HTR-8/SVneo (cell line): ENCODE measurements at regions not wholly inside any gene's neighbourhood (a gene's known extent, or its start where the extent isn't known, plus 50 kb on each side); places are given as distances from the start of the nearest gene placed in this dataset.
"Not testable (repeated sequence)": the region's sequence is repeated elsewhere in the genome, so short reads cannot be mapped to it uniquely, and the experiment has no call there.

Experiments
- DNase-seq: peaks from one replicate; pipeline ENCODE4 v3.0.0; 2011; ENCODE audit warnings: low spot score, mixed read lengths; ENCODE audit not compliant: insufficient read length
- FAIRE-seq: peaks from 2 replicates; lab custom pipeline; 2011; peaks lifted over from hg19 to GRCh38; lab: Jason Lieb, UNC

- FAIRE-seq = no peak
- DNase-seq = no peak
Measured at GRCh38 chr2:199581408-199581807, 123.7 kb upstream of the SATB2 start.

- no peak for DNase-seq
- no peak for FAIRE-seq
Measured at GRCh38 chr2:199575416-199575815, 117.7 kb upstream of the SATB2 start.

- FAIRE-seq (no peak), DNase-seq (no peak)
Measured at GRCh38 chr2:199572571-199572970, 114.8 kb upstream of the SATB2 start.

GRCh38 chr2:199570934-199571333 is 113.2 kb upstream of the SATB2 start:
- no peak for FAIRE-seq
- no peak for DNase-seq

- DNase-seq = no peak
- FAIRE-seq = no peak
Measured at GRCh38 chr2:199569336-199569735, 111.6 kb upstream of the SATB2 start.

- no peak for FAIRE-seq
- DNase-seq = no peak
Measured at GRCh38 chr2:199558156-199558555, 100.4 kb upstream of the SATB2 start.

- no peak for FAIRE-seq
Measured at GRCh38 chr2:199556527-199557285, 99.0 kb upstream of the SATB2 start.

GRCh38 chr2:199554026-199554425 is 96.3 kb upstream of the SATB2 start:
- DNase-seq (no peak), FAIRE-seq (no peak)

More at GRCh38 chr2:199556527-199557285, 99.0 kb upstream of the SATB2 start:
- no peak for DNase-seq

GRCh38 chr2:199552141-199552540 is 94.4 kb upstream of the SATB2 start:
- FAIRE-seq (no peak), DNase-seq (no peak)

GRCh38 chr2:199543606-199544172 is 86.0 kb upstream of the SATB2 start:
- DNase-seq (no peak), FAIRE-seq (no peak)

GRCh38 chr2:199535445-199536177 is 77.9 kb upstream of the SATB2 start:
- DNase-seq (no peak), FAIRE-seq (no peak)

GRCh38 chr2:199533873-199534272 is 76.1 kb upstream of the SATB2 start:
- not testable (repeated sequence) for DNase-seq, FAIRE-seq

GRCh38 chr2:199527071-199527470 is 69.3 kb upstream of the SATB2 start:
- no peak for FAIRE-seq
- DNase-seq = no peak

GRCh38 chr2:199524689-199525574 is 67.2 kb upstream of the SATB2 start:
- FAIRE-seq = no peak
- DNase-seq = no peak

- FAIRE-seq (no peak), DNase-seq (no peak)
Measured at GRCh38 chr2:199509403-199509802, 51.7 kb upstream of the SATB2 start.
